Umbilical cord (tissue), 1 donor: ENCODE measurements at regions not wholly inside any gene's neighbourhood (a gene's known extent, or its start where the extent isn't known, plus 50 kb on each side); places are given as distances from the start of the nearest gene placed in this dataset.
"Not testable (repeated sequence)": the region's sequence is repeated elsewhere in the genome, so short reads cannot be mapped to it uniquely, and the experiment has no call there.

Source experiments
- DNase-seq: peaks from one replicate; pipeline ENCODE4 v3.0.0-alpha.2; 2015; ENCODE audit warnings: low spot score

GRCh38 chr3:26964836-26965235, 342.3 kb downstream of the LRRC3B start:
- DNase-seq = no peak

GRCh38 chr3:26967501-26967900, 344.9 kb downstream of the LRRC3B start:
- no peak for DNase-seq

GRCh38 chr3:26984416-26985390, 362.1 kb downstream of the LRRC3B start:
- DNase-seq = no peak

GRCh38 chr3:26989037-26989436, 366.5 kb downstream of the LRRC3B start:
- DNase-seq = no peak

- no peak for DNase-seq
These were observed 372.0 kb downstream of the NEK10 start for GRCh38 chr3:26997226-26997625.

GRCh38 chr3:27010834-27011233, 358.3 kb downstream of the NEK10 start:
- no peak for DNase-seq

- DNase-seq = no peak
These were observed 347.0 kb downstream of the NEK10 start for GRCh38 chr3:27022096-27022761.

- peak; percentile 51 for DNase-seq
These were observed 344.7 kb downstream of the NEK10 start for GRCh38 chr3:27024493-27024892.

- DNase-seq = no peak
These were observed 343.5 kb downstream of the NEK10 start for GRCh38 chr3:27025718-27026117.

- peak; percentile 50 for DNase-seq
These were observed 337.7 kb downstream of the NEK10 start for GRCh38 chr3:27031476-27031875.

- no peak for DNase-seq
These were observed 334.9 kb downstream of the NEK10 start for GRCh38 chr3:27034255-27034654.

- DNase-seq = no peak
These were observed 328.5 kb downstream of the NEK10 start for GRCh38 chr3:27040674-27041073.

GRCh38 chr3:27042541-27042940, 326.6 kb downstream of the NEK10 start:
- not testable (repeated sequence) for DNase-seq

GRCh38 chr3:27043328-27043955, 325.7 kb downstream of the NEK10 start:
- no peak for DNase-seq

- DNase-seq = no peak
These were observed 324.2 kb downstream of the NEK10 start for GRCh38 chr3:27044931-27045481.

GRCh38 chr3:27046351-27046750, 322.8 kb downstream of the NEK10 start:
- DNase-seq = peak; percentile 81

- no peak for DNase-seq
These were observed 319.4 kb downstream of the NEK10 start for GRCh38 chr3:27049792-27050191.

GRCh38 chr3:27051527-27051926, 317.7 kb downstream of the NEK10 start:
- DNase-seq = not testable (repeated sequence)

GRCh38 chr3:27056326-27056725, 312.9 kb downstream of the NEK10 start:
- DNase-seq = no peak

GRCh38 chr3:27059489-27059888, 309.7 kb downstream of the NEK10 start:
- DNase-seq = no peak
